ENCODE measurements at regions not wholly inside any gene's neighbourhood (a gene's known extent, or its start where the extent isn't known, plus 50 kb on each side); places are given as distances from the start of the nearest gene placed in this dataset.

GRCh38 chr1:244231193-244231571 lies 180.1 kb downstream of the ZBTB18 start:
- TF ChIP-seq YY1 (IDR thresholded peaks at IDR 0.05; ENCODE audit: insufficient read depth, insufficient read length) (no peak), ZNF274 (IDR thresholded peaks at IDR 0.05; ENCODE audit: low read depth, low read length) (no peak), SUZ12 (IDR thresholded peaks at IDR 0.05; ENCODE audit: extremely low read depth, insufficient read depth, insufficient read length) (no peak)

All from NT2/D1 (cell line).